ENCODE measurements at regions not wholly inside any gene's neighbourhood (a gene's known extent, or its start where the extent isn't known, plus 50 kb on each side); places are given as distances from the start of the nearest gene placed in this dataset.

GRCh38 chr20:53654932-53655624 is 61.4 kb upstream of the ZNF217 start:
- TF ChIP-seq POLR2A (IDR thresholded peaks at IDR 0.05) (no peak), POLR2AphosphoS5 (IDR thresholded peaks at IDR 0.05) (no peak), CTCF (IDR thresholded peaks at IDR 0.05) (no peak)

All from breast epithelium (tissue), 3 donors.